MV-4-11 (cell line): ENCODE measurements at regions not wholly inside any gene's neighbourhood (a gene's known extent, or its start where the extent isn't known, plus 50 kb on each side); places are given as distances from the start of the nearest gene placed in this dataset.
A peak's percentile ranks its signal among the peaks of the same experiment; 100 is the strongest.
"Not testable (repeated sequence)": the region's sequence is repeated elsewhere in the genome, so short reads cannot be mapped to it uniquely, and the experiment has no call there.

ENCODE experiments used
- DNase-seq: peaks from one replicate; lab custom pipeline; 2025; lab: John Stamatoyannopoulos, UW

- DNase-seq, result no peak
Measured at GRCh38 chr1:173257805-173258204, 50.7 kb upstream of the TNFSF4 start.

GRCh38 chr1:173258479-173259264 lies 51.5 kb upstream of the TNFSF4 start:
- no peak for DNase-seq

- DNase-seq, result not testable (repeated sequence)
Measured at GRCh38 chr1:173260329-173260728, 53.2 kb upstream of the TNFSF4 start.

GRCh38 chr1:173266841-173267240 lies 59.7 kb upstream of the TNFSF4 start:
- DNase-seq, result no peak

- DNase-seq, result no peak
Measured at GRCh38 chr1:173267453-173267945, 60.4 kb upstream of the TNFSF4 start.

GRCh38 chr1:173268261-173268660 lies 61.1 kb upstream of the TNFSF4 start:
- no peak for DNase-seq

GRCh38 chr1:173268786-173269277 lies 61.7 kb upstream of the TNFSF4 start:
- DNase-seq, result no peak

GRCh38 chr1:173269490-173270230 lies 62.5 kb upstream of the TNFSF4 start:
- DNase-seq, result no peak

GRCh38 chr1:173270243-173270642 lies 63.1 kb upstream of the TNFSF4 start:
- DNase-seq, result no peak

- DNase-seq, result not testable (repeated sequence)
Measured at GRCh38 chr1:173271021-173271420, 63.9 kb upstream of the TNFSF4 start.

GRCh38 chr1:173275496-173275895 lies 68.4 kb upstream of the TNFSF4 start:
- no peak for DNase-seq

- no peak for DNase-seq
Measured at GRCh38 chr1:173276922-173277800, 70.0 kb upstream of the TNFSF4 start.

GRCh38 chr1:173280899-173281660 lies 73.9 kb upstream of the TNFSF4 start:
- DNase-seq, result no peak

GRCh38 chr1:173285048-173285447 lies 77.9 kb upstream of the TNFSF4 start:
- peak; percentile 62 for DNase-seq

- DNase-seq, result no peak
Measured at GRCh38 chr1:173287785-173288184, 80.7 kb upstream of the TNFSF4 start.

- DNase-seq, result no peak
Measured at GRCh38 chr1:173293756-173294155, 86.6 kb upstream of the TNFSF4 start.

GRCh38 chr1:173294843-173295242 lies 87.7 kb upstream of the TNFSF4 start:
- DNase-seq, result no peak

- DNase-seq, result no peak
Measured at GRCh38 chr1:173295391-173295790, 88.3 kb upstream of the TNFSF4 start.

GRCh38 chr1:173295995-173296394 lies 88.9 kb upstream of the TNFSF4 start:
- DNase-seq, result peak; percentile 74

GRCh38 chr1:173297798-173298391 lies 90.8 kb upstream of the TNFSF4 start:
- DNase-seq, result no peak
